Fibroblast of mammary gland (primary cell): ENCODE measurements at regions not wholly inside any gene's neighbourhood (a gene's known extent, or its start where the extent isn't known, plus 50 kb on each side); places are given as distances from the start of the nearest gene placed in this dataset.

ENCODE experiments used
- DNase-seq: peaks from one replicate; pipeline ENCODE4 v3.0.0-alpha.2; 2010; ENCODE audit warnings: low read depth
- H3K4me3 ChIP-seq: 2 replicates; pipeline ENCODE4 v1.5.1; 2011; ENCODE audit warnings: low read depth, mild to moderate bottlenecking, low read length, moderate library complexity; ENCODE audit not compliant: control insufficient read depth
- CTCF ChIP-seq: conservative IDR thresholded peaks from 2 replicates; pipeline ENCODE4 v1.5.1; 2011; ENCODE audit warnings: low read depth, low read length, inconsistent platforms; ENCODE audit not compliant: control insufficient read depth, insufficient read depth

GRCh38 chr11:134508219-134508990 lies 96.4 kb upstream of the B3GAT1 start:
- TF ChIP-seq CTCF: no peak
- no peak overlapping the region for H3K4me3 ChIP-seq
- no peak for DNase-seq

GRCh38 chr11:134506046-134506445 lies 94.0 kb upstream of the B3GAT1 start:
- no peak for DNase-seq
- no peak overlapping the region for H3K4me3 ChIP-seq
- no peak for TF ChIP-seq CTCF

- no peak for DNase-seq
- no peak for TF ChIP-seq CTCF
- no peak overlapping the region for H3K4me3 ChIP-seq
These were observed 93.1 kb upstream of the B3GAT1 start for GRCh38 chr11:134505125-134505524.

GRCh38 chr11:134504146-134504905 lies 92.3 kb upstream of the B3GAT1 start:
- no peak overlapping the region for H3K4me3 ChIP-seq
- DNase-seq: no peak
- no peak for TF ChIP-seq CTCF

GRCh38 chr11:134503596-134503995 lies 91.6 kb upstream of the B3GAT1 start:
- H3K4me3 ChIP-seq: no peak overlapping the region
- no peak for DNase-seq
- no peak for TF ChIP-seq CTCF

- no peak for DNase-seq
- TF ChIP-seq CTCF: no peak
- H3K4me3 ChIP-seq: no peak overlapping the region
These were observed 91.1 kb upstream of the B3GAT1 start for GRCh38 chr11:134503100-134503499.

- H3K4me3 ChIP-seq: no peak overlapping the region
- TF ChIP-seq CTCF: no peak
- no peak for DNase-seq
These were observed 90.1 kb upstream of the B3GAT1 start for GRCh38 chr11:134502153-134502550.
